Stimulated activated CD8-positive, alpha-beta memory T cell treated with anti-CD3 and anti-CD28 coated beads, Interleukin-7, amount 100 ng/mL, for 24 hours (primary cell): ENCODE measurements at regions not wholly inside any gene's neighbourhood (a gene's known extent, or its start where the extent isn't known, plus 50 kb on each side); places are given as distances from the start of the nearest gene placed in this dataset.
A peak's percentile ranks its signal among the peaks of the same experiment; 100 is the strongest.
"Not testable (repeated sequence)": the region's sequence is repeated elsewhere in the genome, so short reads cannot be mapped to it uniquely, and the experiment has no call there.

Source experiments
- DNase-seq: peaks from one replicate; pipeline ENCODE4 v3.0.0-alpha.2; 2020; ENCODE audit warnings: low read depth

DNA sequence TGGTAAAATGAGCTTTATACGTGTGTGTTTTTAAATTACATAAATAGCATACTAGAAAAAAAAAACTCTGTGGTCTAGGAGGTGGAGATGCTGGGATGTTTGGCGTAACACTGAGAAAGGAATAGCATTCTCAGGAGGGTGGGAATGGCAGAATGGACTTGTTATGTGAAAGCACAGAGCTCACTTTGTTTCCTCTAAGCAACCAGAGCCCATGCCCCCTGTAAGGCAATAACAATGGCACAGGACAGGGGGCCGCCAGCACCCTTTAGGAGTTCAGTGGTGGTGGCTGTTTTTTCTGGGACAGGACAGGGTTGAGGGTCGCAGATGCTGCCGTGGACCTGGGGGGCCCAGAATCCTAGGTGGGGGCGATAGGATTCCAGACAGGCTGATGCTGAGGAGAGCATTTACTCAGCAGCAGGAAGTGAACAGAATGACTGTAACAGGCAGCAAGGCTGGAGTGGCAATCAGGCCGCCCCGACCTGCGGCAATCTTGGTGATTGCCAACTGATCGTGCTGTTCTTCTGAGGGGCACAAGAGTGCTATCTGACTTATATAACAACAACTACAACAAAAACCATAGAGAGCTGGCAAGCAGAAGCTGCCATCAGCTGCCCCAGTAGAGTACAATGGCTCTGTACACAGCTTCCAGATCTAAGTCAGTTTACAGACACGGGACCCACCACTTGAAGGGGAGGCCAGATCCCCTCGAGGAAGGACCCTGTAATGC, 160.4 kb downstream of the UACA start:
- no peak for DNase-seq

DNA sequence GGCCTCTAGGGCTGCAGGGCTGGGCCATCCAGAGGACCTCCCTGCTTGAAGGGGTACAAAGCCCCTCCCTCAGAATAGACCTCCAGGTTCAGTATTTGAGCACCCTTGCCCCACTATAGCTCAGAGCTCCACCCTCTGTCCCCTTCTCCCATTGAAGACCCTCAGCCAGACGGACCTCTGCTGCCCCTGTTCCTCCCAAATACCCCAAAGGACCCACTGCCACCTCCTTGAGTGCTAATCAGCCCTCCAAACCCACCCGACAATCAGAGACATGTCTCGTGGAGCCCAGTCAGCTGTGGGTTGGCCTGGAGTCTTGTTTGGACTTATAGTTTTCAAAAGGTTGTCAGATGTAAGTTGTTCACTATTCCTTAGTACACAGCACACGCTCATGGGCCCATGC, 161.1 kb downstream of the UACA start:
- no peak for DNase-seq

DNA sequence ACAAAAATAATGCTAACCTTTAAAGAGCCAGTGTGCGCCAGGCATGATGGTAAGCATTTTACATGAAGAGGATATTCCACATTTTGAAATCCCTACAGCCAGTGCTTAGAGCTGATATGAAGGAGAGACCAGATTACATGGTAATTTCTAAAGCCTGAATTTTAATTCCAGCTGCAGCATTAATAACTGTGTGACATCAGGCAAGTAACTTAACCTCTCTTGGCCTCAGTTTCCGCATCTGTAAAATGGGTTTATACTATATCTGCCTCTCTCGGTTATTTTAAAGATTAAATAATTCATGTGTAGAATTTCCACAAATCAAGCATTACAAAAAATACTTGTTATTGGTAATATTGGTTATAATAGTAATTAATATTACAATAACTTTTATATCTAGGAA, 165.4 kb downstream of the UACA start:
- no peak for DNase-seq

DNA sequence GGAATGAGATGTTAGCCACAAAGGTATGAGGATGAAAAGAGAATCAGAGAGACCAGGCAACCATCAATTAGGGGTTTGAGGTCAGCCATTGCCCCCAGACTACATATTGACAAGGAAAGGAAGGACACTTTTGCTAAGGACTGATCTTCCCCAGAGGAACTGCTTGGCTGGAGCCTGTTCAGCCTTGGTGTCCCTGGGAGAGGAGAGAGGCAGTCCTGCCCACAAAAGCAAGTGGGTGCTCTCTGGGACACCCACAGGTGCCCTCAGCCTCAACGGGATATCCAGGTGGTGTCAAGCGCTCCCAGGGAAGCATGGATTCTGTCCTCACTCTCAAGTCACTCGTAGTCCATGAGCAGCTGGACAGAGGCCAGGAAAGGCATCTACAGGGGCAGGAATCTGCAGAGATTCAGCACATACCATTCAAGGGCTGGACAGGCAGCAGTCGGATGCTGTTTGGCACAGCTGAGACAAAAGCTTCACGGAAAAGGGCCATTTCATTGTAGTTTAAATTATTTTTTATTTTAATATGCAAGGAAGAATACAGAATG, 166.2 kb downstream of the UACA start:
- DNase-seq: no peak

DNA sequence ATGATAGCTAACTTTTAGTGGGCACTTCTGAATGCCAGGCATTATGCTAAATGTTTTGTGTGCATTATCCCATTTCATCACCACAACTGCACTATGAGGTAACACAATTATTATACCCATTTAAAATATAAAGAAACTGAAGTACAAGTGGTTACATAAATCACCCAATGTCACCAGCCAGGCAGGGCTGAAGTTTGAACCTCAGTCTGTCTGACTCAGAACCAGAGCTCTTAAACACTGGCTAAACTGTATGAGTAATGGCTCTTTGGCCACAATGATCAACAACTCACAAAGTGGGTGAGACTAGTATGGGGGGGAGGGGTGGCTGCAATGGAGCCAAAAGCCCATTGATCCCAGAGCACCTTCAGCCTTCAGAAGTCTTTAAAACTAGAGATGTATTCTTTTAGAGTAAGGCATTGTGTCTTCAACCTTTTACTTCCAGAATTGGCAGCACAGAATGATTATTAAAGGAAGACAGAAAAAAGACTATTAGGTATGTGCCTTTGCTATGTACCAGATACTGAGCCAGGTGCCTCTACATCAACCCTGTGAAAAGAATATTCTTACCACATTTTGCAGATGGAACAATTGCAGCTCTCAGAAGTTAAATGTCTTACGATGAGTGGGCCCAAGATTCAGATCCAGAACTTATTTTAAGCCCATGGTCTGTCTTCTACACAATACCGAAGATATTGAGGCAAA, 166.9 kb downstream of the UACA start:
- no peak for DNase-seq

DNA sequence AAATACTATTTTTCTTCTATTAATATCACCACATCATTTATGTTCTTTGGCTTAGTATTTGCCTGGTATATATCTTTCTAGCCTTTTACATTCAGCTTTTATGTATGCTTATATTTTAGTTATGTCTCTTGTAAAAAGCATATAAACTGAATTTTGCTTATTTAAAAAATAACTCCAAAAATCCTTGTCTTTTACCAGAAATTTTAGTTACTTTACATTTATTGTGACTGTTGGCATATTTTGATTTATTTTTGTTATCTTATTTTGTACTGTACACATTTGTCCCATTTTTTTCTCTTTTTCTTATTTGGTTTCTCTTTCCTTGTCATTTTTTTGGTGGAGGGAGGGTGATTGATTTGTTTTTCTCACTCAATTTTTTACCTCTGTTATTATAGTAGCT, 169.6 kb downstream of the UACA start:
- DNase-seq: no peak

DNA sequence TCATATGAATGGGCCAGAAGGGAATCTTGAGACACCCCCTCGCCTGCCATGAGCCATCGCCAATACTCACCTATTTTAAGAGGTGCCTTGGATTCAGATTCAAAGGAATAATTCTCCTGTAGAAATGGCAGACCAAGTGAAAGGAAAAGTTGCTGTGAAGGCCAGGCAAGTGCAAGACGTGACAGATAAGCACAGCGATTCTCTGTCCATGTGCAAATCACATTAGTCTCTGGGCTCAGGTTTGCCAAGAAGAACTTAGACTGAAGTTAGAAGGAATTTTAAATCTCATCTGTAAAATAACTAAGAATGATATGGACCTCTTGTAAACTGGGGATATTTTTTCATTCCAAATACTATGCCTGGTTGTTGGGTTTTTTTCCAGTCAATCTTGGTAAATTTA, 173.6 kb downstream of the UACA start:
- no peak for DNase-seq

DNA sequence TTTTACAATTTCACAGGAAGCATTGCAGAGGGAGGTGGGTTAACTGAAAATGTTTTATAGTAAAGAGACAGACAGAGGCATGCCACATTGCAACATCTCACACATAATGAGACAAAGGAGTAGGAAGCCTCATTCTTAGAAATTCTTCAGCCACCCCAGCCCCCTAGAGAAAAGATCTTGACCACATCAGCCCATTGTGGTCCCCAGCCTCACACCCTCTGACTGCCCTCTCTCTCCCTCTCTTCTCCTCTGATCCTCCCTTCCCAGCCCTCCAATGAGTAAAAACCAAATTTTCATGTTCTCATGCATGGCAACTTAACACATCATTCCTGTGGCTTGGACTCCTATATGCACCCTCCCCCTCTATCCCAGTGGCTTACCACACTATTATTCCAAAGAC, 174.1 kb downstream of the UACA start:
- DNase-seq: no peak

DNA sequence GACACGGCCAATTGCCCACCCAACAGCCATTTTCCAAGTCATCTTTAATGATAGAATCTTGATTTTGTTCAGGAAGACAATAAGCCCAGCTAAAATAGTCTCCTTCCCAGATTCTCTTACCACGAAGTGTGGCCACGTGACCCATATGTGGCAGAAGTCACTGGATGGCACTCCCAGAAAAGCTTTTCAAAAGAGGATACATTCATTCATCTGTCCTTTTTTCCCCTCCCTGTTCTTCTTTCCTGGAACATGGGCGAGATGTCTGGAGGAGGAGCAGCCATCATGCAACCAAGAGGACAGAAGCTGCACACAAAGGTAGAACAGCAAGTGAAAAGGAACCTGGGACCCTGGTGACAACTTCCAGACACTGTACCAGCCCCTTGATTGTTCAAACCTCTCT, 174.7 kb downstream of the UACA start:
- no peak for DNase-seq

DNA sequence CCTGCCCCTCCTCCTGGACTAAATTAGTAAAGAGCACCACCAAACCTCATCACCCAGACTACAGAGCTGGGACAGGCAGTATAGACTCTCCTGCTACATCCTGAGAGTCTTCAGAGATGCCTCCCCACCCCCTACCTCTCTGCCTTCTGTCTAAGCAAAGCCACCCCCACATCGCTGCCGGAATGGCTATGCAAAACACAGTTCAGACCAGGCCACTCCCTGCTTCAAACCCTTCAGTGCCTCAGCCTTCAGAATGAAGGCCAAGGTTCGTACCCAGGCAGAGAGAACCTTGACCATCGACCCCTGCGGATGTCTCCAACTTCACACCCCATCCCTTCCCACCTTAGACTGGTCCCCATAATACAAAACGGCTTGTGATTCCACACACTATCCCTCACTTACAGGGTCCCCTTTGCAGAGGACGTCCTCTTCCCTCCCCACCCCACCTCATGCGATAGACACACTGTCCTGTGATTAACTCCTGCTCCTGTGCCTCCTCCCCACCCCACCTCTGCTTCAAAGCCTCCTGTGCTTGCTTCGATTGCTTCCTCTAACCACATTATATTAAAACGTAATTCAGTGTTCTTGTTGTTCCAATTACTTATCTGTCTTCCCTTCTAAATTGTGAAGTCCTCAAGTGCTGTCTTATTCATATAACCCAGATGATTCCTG, 175.3 kb downstream of the UACA start:
- no peak for DNase-seq

DNA sequence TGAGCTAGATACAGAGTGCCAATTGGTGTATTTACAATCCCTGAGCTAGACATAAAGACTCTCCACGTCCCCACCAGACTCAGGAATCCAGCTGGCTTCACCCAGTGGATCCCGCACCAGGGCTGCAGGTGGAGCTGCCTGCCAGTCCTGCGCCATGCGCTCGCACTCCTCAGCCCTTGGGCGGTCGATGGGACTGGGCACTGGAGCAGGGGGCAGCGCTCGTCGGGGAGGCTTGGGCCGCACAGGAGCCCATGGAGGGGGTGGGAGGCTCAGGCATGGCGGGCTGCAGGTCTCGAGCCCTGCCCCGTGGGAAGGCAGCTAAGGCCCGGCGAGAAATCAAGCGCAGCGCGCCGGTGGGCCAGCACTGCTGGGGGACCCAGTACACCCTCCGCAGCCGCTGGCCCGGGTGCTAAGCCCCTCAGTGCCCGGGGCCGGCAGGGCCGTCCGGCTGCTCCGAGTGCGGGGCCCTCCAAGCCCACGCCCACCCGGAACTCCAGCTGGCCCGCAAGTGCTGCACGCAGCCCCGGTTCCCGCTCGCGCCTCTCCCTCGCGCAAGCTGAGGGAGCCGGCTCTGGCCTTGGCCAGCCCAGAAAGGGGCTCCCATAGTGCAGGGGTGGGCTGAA, 176.2 kb downstream of the UACA start:
- DNase-seq: not testable (repeated sequence)

DNA sequence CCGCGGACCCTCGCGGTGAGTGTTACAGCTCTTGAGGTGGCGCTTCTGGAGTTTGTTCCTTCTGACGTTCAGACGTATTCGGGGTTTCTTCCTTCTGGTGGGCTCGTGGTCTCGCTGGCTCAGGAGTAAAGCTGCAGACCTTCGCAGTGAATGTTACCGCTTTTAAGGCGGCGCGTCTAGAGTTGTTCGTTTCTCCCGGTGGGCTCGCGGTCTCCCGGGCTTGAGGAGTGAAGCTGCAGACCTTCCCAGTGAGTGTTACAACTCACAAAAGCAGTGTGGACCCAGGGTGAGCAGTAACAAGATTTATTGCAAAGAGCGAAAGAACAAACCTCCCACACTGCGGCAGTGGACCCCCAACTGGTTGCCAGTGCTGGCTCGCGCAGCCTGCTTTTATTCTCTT, 177.1 kb downstream of the UACA start:
- no peak for DNase-seq

DNA sequence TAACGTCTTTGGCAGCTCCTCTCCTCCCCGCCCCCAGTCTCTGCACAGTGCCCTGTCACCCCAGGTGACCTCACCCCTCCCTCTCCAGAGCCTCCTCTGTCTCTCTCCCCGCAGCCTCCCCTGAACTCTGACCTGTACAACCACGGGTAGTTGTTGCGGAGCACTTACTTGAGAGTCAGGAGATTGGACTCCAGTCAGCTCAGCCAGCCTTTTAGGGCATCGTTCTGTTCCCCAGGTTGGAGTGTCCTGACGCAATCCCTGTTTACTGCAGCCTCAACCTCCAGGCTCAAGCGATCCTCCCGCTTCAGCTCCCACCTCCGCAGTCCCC, 177.7 kb downstream of the UACA start:
- no peak for DNase-seq

DNA sequence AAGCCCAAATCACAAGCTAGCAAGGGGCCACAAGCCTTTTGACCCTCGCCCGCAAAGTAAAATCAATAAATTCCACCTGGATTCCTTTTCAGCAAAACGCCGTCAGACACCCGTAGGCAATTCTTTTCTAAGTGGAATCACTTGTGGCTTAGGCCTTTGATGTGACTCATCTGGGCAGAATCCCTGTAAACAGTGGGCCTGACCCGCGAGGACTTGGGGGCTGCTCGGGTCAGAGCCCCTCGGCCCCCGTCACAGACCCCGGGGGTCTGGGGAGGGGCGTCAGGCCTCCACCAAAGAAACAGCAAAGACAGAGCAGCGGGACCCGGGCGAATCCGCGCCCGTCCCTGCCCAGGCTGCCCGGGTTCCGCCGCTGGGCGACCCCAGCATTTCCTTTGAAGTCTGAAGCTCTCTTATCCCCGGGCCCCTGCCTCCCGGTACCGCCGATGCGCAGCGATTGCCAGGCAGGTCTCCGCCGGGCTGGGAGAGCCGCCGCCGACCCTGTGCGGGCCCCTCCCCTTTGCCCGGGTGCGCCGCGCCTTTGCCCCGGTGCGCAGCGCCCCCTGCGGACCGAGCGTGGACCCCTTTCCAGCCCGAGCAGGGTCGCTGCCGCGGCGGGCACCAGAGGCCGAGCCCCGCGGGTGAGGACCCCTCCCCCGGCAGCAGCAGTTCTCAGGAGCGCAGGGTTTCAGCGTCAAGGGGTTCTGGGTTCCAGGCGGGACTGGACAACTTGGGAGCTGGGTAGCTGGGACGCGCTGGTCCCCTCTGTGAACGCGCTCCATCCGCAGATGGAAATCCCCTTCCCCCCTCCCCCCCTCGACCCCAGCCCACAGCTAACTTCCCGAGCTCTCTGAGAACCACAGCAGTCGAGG, 178.3 kb downstream of the UACA start:
- peak; percentile 16 for DNase-seq

DNA sequence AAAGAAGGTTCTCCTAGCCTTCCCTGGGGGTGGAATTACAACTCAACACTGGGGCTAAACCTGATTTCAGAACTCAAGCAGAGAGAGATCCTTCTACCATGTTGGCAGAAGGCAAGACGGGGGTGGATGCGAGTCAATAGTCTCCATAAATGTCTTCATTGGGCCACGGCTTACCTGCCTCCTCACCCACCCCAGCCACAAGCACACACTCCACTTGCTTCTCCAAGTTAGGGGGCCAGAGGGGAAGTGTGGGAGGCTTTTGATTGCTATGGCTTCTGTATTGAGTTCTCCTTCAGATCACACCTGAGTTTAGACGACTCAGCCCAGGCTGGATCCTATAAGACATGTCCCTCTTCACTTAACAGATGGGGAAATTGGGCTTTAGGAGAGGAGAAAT, 178.9 kb downstream of the UACA start:
- DNase-seq: no peak

DNA sequence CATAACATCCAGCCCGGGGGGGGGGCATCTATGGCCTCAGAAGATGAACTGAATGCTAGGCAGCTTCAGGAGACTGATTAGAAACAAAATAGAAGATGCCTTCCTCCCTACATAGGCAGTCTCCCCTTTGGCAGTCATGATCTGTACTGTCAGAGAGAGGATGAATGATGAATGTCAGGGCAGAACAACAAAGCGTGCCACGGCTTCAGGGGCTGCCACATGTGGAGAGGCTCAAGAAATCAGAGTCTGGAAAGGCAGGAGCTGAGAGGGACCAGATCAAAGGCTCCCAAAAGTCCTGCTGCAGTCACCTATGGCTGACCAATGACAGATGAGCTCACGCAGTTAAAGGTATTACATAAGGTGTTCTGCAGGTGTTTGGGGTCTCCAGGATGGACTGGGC, 180.4 kb downstream of the UACA start:
- DNase-seq: no peak

DNA sequence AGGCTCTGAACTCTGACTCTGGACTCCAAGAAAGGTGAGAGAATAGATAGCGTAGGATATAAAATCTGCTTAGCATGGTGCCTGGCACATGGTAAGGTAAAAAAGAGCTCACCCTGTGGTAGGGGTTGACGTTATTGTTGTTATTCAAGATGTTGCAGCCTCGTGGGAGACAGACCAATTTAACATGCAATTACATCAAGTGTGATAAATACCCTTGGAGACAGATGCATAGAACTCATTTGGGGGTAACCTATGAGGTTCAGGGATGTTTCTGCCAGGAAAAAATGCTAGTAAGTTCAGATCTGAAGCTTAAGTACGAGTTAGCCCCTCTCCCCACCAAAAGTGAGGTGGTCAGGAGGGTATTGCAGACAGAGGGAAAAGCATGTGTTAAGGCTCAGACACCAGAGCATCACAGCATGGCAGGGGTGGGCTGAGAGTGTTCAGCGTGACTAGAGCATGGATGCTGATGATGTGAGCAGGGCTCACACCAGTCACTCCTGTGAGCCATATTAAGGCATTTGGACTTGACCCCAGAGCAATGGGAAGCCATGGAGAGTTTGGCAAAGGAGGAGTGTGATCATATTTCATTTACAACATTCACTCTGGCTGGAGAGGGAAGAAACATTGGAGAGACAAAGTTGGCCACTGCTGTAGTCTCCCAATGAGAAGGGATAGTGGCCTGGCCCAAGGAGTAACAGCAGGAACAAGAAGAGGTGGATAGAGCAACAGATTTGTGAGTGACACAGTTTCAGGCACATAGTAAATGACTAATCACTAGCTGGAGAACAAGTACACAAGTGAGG, 181.0 kb downstream of the UACA start:
- DNase-seq: no peak

DNA sequence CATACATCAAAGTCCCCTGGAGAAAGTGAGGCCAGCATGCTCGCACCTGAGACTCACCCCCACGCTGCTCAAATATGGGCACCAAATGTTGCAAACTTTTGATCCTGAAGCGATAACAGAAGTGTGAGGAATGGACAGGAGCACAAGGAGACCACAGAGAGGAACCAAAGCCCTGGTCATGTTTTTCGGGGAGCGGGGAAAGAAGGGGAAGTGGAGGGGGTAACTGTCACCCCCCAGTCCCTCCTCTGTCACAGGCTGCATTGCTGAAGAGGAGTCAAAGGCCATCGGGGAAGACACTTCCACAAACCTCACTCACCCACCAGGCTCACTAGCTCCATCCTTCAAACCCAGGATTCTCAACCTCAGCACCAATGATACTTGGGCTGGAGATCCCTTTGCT, 182.4 kb downstream of the UACA start:
- DNase-seq: no peak

DNA sequence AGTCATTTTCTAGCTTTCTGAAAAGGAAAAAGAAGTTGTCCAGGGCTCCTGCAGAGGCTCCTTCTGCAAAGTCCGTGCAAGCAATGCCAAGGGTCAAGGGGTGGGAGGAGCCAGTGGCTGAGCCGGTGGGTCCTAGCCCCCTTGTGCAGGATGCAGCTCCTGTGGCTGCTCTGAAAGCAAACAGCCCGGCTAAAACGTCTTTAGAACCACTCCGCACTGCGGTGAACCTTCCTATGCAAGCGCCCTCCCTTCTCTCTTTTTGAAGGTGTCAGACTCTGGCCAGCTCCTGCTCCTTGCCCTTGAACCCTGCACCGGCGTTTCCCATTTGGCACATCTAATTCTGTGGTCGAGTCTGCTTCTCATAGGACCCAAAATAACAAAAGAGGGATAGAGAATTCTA, 183.1 kb downstream of the UACA start:
- DNase-seq: no peak

DNA sequence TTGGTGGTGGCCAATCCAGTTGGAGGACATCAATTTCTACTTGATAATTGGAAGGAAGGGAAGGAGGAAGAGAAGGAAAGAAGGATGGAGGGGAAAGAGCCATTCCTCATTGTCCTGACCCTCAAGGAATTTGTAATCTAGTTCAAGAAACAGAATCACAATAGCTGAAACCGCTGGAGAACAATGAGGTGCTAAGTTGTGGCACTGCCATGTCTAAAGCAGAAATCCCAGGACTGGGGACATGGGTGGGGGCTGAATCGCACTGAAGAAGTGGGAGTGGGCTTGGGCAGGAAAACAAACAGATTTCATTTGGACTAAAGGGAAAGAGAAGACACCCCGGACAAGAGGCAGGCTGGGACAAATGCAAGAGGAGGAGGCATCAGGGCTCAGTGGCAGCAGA, 183.6 kb downstream of the UACA start:
- no peak for DNase-seq

DNA sequence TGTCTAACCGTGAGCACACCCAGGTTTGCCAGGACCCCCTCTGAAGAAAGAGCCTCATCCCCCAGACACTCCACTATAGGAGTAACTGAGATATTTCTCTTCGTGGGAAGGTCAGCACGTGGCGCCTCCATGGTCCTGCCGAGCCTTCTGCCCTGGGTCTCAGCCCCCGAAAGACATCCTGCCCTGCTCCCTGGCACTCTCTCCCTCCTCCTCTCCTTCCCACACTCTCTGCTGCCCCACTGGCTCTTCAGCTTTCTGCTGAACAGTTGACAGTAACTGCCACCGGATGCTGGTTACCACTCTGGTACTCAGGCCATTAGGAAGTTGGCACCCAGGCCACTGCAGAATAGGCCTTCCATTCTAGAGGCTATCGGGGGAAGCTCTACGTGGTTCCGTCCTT, 185.2 kb downstream of the UACA start:
- DNase-seq: no peak
